Stimulated activated memory B cell treated with anti-CD40 and anti-IgM and Interleukin-4, amounts not matched to agents 10 μg/mL and 1 μg/mL and 100 μg/mL, for 72 hours (primary cell): ENCODE measurements at regions not wholly inside any gene's neighbourhood (a gene's known extent, or its start where the extent isn't known, plus 50 kb on each side); places are given as distances from the start of the nearest gene placed in this dataset.
"Not testable (repeated sequence)": the region's sequence is repeated elsewhere in the genome, so short reads cannot be mapped to it uniquely, and the experiment has no call there.

ENCODE experiments used
- ATAC-seq: fragments of 150-1000 bp; cut with Tn5 transposase; 2 replicates; pipeline ENCODE4 v1.10.0; 2021
- H3K27ac Mint-ChIP-seq: one replicate; pipeline ENCODE4 v1.8.0; 2022; ENCODE audit warnings: mild to moderate bottlenecking, mixed read lengths
- H3K27me3 Mint-ChIP-seq: one replicate; pipeline ENCODE4 v1.8.0; 2022; ENCODE audit warnings: mixed read lengths
- H3K36me3 Mint-ChIP-seq: one replicate; pipeline ENCODE4 v1.8.0; 2022; ENCODE audit warnings: mixed read lengths
- H3K4me1 Mint-ChIP-seq: one replicate; pipeline ENCODE4 v1.8.0; 2022; ENCODE audit warnings: mixed read lengths
- H3K4me3 Mint-ChIP-seq: one replicate; pipeline ENCODE4 v1.8.0; 2022; ENCODE audit warnings: mild to moderate bottlenecking, moderate library complexity, mixed read lengths
- H3K9me3 Mint-ChIP-seq: one replicate; pipeline ENCODE4 v1.8.0; 2022; ENCODE audit warnings: mixed read lengths

GRCh38 chr5:116976767-116977166 lies 402.1 kb upstream of the SEMA6A start:
- peaks cover 7% of the 10 kb centered on the region for H3K9me3 Mint-ChIP-seq
- no peak for ATAC-seq
- H3K27ac Mint-ChIP-seq, result no peak overlapping the region
- no peaks in the 10 kb centered on the region for H3K4me1 Mint-ChIP-seq
- H3K4me3 Mint-ChIP-seq, result no peak overlapping the region
- no peaks in the 10 kb centered on the region for H3K27me3 Mint-ChIP-seq
- H3K36me3 Mint-ChIP-seq, result no peaks in the 10 kb centered on the region

GRCh38 chr5:116971131-116971530 lies 396.5 kb upstream of the SEMA6A start:
- Mint-ChIP-seq H3K27ac (no peak overlapping the region), H3K4me1 (no peaks in the 10 kb centered on the region), H3K9me3 (peaks cover 12% of the 10 kb centered on the region), H3K36me3 (no peaks in the 10 kb centered on the region), H3K4me3 (no peak overlapping the region), H3K27me3 (no peaks in the 10 kb centered on the region)
- no peak for ATAC-seq

- no peak for ATAC-seq
- Mint-ChIP-seq H3K27me3 (no peaks in the 10 kb centered on the region), H3K4me1 (no peaks in the 10 kb centered on the region), H3K27ac (no peak overlapping the region), H3K36me3 (no peaks in the 10 kb centered on the region), H3K4me3 (no peak overlapping the region), H3K9me3 (peaks cover 12% of the 10 kb centered on the region)
Observed at GRCh38 chr5:116970318-116970717, 395.7 kb upstream of the SEMA6A start.

- Mint-ChIP-seq H3K27ac (no peak overlapping the region), H3K27me3 (no peaks in the 10 kb centered on the region), H3K36me3 (no peaks in the 10 kb centered on the region), H3K9me3 (peaks cover 8% of the 10 kb centered on the region), H3K4me1 (no peaks in the 10 kb centered on the region), H3K4me3 (no peak overlapping the region)
- no peak for ATAC-seq
Observed at GRCh38 chr5:116964438-116964837, 389.8 kb upstream of the SEMA6A start.

- Mint-ChIP-seq H3K9me3 (no peaks in the 10 kb centered on the region), H3K27ac (no peak overlapping the region), H3K27me3 (no peaks in the 10 kb centered on the region), H3K36me3 (no peaks in the 10 kb centered on the region), H3K4me1 (no peaks in the 10 kb centered on the region), H3K4me3 (no peak overlapping the region)
- ATAC-seq, result no peak
Observed at GRCh38 chr5:116961021-116961420, 386.4 kb upstream of the SEMA6A start.

GRCh38 chr5:116959843-116960242 lies 385.2 kb upstream of the SEMA6A start:
- Mint-ChIP-seq H3K4me3 (no peak overlapping the region), H3K27ac (no peak overlapping the region), H3K9me3 (no peaks in the 10 kb centered on the region), H3K36me3 (no peaks in the 10 kb centered on the region), H3K4me1 (no peaks in the 10 kb centered on the region), H3K27me3 (no peaks in the 10 kb centered on the region)
- no peak for ATAC-seq

GRCh38 chr5:116953251-116953930 lies 378.8 kb upstream of the SEMA6A start:
- no peak for ATAC-seq
- H3K4me3 Mint-ChIP-seq, result no peak overlapping the region
- no peak overlapping the region for H3K27ac Mint-ChIP-seq
- no peaks in the 10 kb centered on the region for H3K36me3 Mint-ChIP-seq
- H3K4me1 Mint-ChIP-seq, result no peaks in the 10 kb centered on the region
- H3K9me3 Mint-ChIP-seq, result no peaks in the 10 kb centered on the region
- no peaks in the 10 kb centered on the region for H3K27me3 Mint-ChIP-seq

- Mint-ChIP-seq H3K4me1 (no peaks in the 10 kb centered on the region), H3K27ac (no peak overlapping the region), H3K36me3 (no peaks in the 10 kb centered on the region), H3K27me3 (no peaks in the 10 kb centered on the region), H3K9me3 (no peaks in the 10 kb centered on the region), H3K4me3 (no peak overlapping the region)
- no peak for ATAC-seq
Observed at GRCh38 chr5:116951219-116951618, 376.6 kb upstream of the SEMA6A start.

- H3K27ac Mint-ChIP-seq, result no peak overlapping the region
- no peaks in the 10 kb centered on the region for H3K4me1 Mint-ChIP-seq
- H3K4me3 Mint-ChIP-seq, result no peak overlapping the region
- ATAC-seq, result peak; percentile 87
- no peaks in the 10 kb centered on the region for H3K36me3 Mint-ChIP-seq
- H3K27me3 Mint-ChIP-seq, result no peaks in the 10 kb centered on the region
- H3K9me3 Mint-ChIP-seq, result no peaks in the 10 kb centered on the region
Observed at GRCh38 chr5:116947691-116948528, 373.3 kb upstream of the SEMA6A start.

GRCh38 chr5:116945613-116946382 lies 371.2 kb upstream of the SEMA6A start:
- not testable (repeated sequence) for H3K27me3 Mint-ChIP-seq, H3K9me3 Mint-ChIP-seq, H3K27ac Mint-ChIP-seq, H3K4me1 Mint-ChIP-seq, H3K4me3 Mint-ChIP-seq, ATAC-seq, H3K36me3 Mint-ChIP-seq

- Mint-ChIP-seq H3K27me3 (no peaks in the 10 kb centered on the region), H3K9me3 (no peaks in the 10 kb centered on the region), H3K36me3 (no peaks in the 10 kb centered on the region), H3K4me3 (no peak overlapping the region), H3K27ac (no peak overlapping the region), H3K4me1 (no peaks in the 10 kb centered on the region)
- no peak for ATAC-seq
Observed at GRCh38 chr5:116944183-116944582, 369.6 kb upstream of the SEMA6A start.

GRCh38 chr5:116942622-116943021 lies 368.0 kb upstream of the SEMA6A start:
- no peaks in the 10 kb centered on the region for H3K36me3 Mint-ChIP-seq
- no peak overlapping the region for H3K27ac Mint-ChIP-seq
- no peaks in the 10 kb centered on the region for H3K27me3 Mint-ChIP-seq
- no peaks in the 10 kb centered on the region for H3K9me3 Mint-ChIP-seq
- no peak for ATAC-seq
- no peak overlapping the region for H3K4me3 Mint-ChIP-seq
- H3K4me1 Mint-ChIP-seq, result no peaks in the 10 kb centered on the region

- no peaks in the 10 kb centered on the region for H3K36me3 Mint-ChIP-seq
- H3K27ac Mint-ChIP-seq, result no peak overlapping the region
- ATAC-seq, result no peak
- no peaks in the 10 kb centered on the region for H3K4me1 Mint-ChIP-seq
- no peaks in the 10 kb centered on the region for H3K9me3 Mint-ChIP-seq
- no peak overlapping the region for H3K4me3 Mint-ChIP-seq
- H3K27me3 Mint-ChIP-seq, result no peaks in the 10 kb centered on the region
Observed at GRCh38 chr5:116939641-116940040, 365.0 kb upstream of the SEMA6A start.

- Mint-ChIP-seq H3K27me3 (no peaks in the 10 kb centered on the region), H3K36me3 (no peaks in the 10 kb centered on the region), H3K4me3 (no peak overlapping the region), H3K9me3 (no peaks in the 10 kb centered on the region), H3K4me1 (no peaks in the 10 kb centered on the region), H3K27ac (no peak overlapping the region)
- ATAC-seq, result no peak
Observed at GRCh38 chr5:116938488-116938887, 363.9 kb upstream of the SEMA6A start.

GRCh38 chr5:116935561-116936162 lies 361.0 kb upstream of the SEMA6A start:
- no peaks in the 10 kb centered on the region for H3K27me3 Mint-ChIP-seq
- no peak for ATAC-seq
- H3K36me3 Mint-ChIP-seq, result no peaks in the 10 kb centered on the region
- H3K27ac Mint-ChIP-seq, result no peak overlapping the region
- no peak overlapping the region for H3K4me3 Mint-ChIP-seq
- no peaks in the 10 kb centered on the region for H3K4me1 Mint-ChIP-seq
- no peaks in the 10 kb centered on the region for H3K9me3 Mint-ChIP-seq
